Neural cell (in vitro differentiated cells): ENCODE measurements at regions not wholly inside any gene's neighbourhood (a gene's known extent, or its start where the extent isn't known, plus 50 kb on each side); places are given as distances from the start of the nearest gene placed in this dataset.

Source experiments
- H2AFZ ChIP-seq: fragments of 200-600, 300-800 bp; sonication (generic), shearing (Covaris generic); 2 replicates; pipeline ENCODE4 v1.6.0; 2014; ENCODE audit warnings: low read depth, mild to moderate bottlenecking, antibody characterized with exemption, low read length, moderate library complexity
- H3F3A ChIP-seq: fragments of 200-600 bp; shearing (Covaris generic); 2 replicates; pipeline ENCODE4 v1.6.1; 2016; ENCODE audit warnings: mild to moderate bottlenecking, moderate library complexity, mixed read lengths, antibody characterized with exemption, low read length; ENCODE audit not compliant: insufficient read depth, poor library complexity, severe bottlenecking
- H3K27ac ChIP-seq: fragments of 200-600, 300-800 bp; sonication (generic), shearing (Covaris generic); 2 replicates; pipeline ENCODE4 v1.5.1; 2014; ENCODE audit warnings: mild to moderate bottlenecking, low read length, moderate library complexity
- H3K27me3 ChIP-seq: fragments of 300-800, 200-600 bp; sonication (generic), shearing (Covaris generic); 2 replicates; pipeline ENCODE4 v1.6.0; 2014; ENCODE audit warnings: mild to moderate bottlenecking, low read depth, low read length, moderate library complexity; ENCODE audit not compliant: insufficient read depth
- H3K36me3 ChIP-seq: fragments of 300-800, 200-600 bp; sonication (generic), shearing (Covaris generic); 2 replicates; pipeline ENCODE4 v1.5.1; 2014; ENCODE audit warnings: mild to moderate bottlenecking, antibody characterized with exemption, low read length, moderate library complexity; ENCODE audit not compliant: insufficient read depth
- H3K4me2 ChIP-seq: fragments of 300-800, 200-600 bp; sonication (generic), shearing (Covaris generic); 2 replicates; pipeline ENCODE4 v1.6.0; 2014; ENCODE audit warnings: mild to moderate bottlenecking, low read length
- H3K4me3 ChIP-seq: fragments of 300-800, 200-600 bp; sonication (generic), shearing (Covaris generic); 2 replicates; pipeline ENCODE4 v1.5.1; 2014; ENCODE audit warnings: mild to moderate bottlenecking, low read length, moderate library complexity
- H3K79me2 ChIP-seq: fragments of 200-600 bp; shearing (Covaris generic); replicated peaks from 2 replicates; pipeline ENCODE4 v1.6.0; 2014; ENCODE audit warnings: mild to moderate bottlenecking, low read length, moderate library complexity; ENCODE audit not compliant: insufficient read depth
- H3K9ac ChIP-seq: fragments of 300-800, 200-600 bp; sonication (generic), shearing (Covaris generic); 2 replicates; pipeline ENCODE4 v1.6.1; 2016; ENCODE audit warnings: mild to moderate bottlenecking, low read length, mixed read lengths
- H3K9me2 ChIP-seq: fragments of 200-600 bp; shearing (Covaris generic); 2 replicates; pipeline ENCODE4 v1.6.1; 2016; ENCODE audit warnings: mild to moderate bottlenecking, low read length, mixed read lengths; ENCODE audit not compliant: insufficient read depth
- H3K9me3 ChIP-seq: fragments of 200-600, 300-800 bp; sonication (generic), shearing (Covaris generic); 2 replicates; pipeline ENCODE4 v1.6.1; 2016; ENCODE audit warnings: mild to moderate bottlenecking, mixed run types, low read length, moderate library complexity, mixed read lengths
- H4K20me1 ChIP-seq: fragments of 200-600 bp; shearing (Covaris generic); 2 replicates; pipeline ENCODE4 v1.6.1; 2016; ENCODE audit warnings: mild to moderate bottlenecking, mixed run types; ENCODE audit not compliant: insufficient read depth
- CTCF ChIP-seq: fragments of 450-650 bp; IDR thresholded peaks from 2 replicates; pipeline ENCODE4 v1.5.1; 2014; ENCODE audit warnings: antibody characterized with exemption, mild to moderate bottlenecking, moderate library complexity; ENCODE audit not compliant: poor library complexity, severe bottlenecking
- EP300 ChIP-seq: fragments of 450-650 bp; conservative IDR thresholded peaks from 2 replicates; pipeline ENCODE4 v1.6.1; 2014; ENCODE audit warnings: antibody characterized with exemption, mild to moderate bottlenecking, moderate library complexity; ENCODE audit not compliant: poor library complexity, severe bottlenecking
- EZH2 ChIP-seq: fragments of 200-600, 300-800 bp; shearing (Covaris generic), sonication (generic); IDR thresholded peaks from 2 replicates; pipeline ENCODE4 v1.6.1; 2014; ENCODE audit warnings: antibody characterized with exemption, low read length, borderline replicate concordance, mild to moderate bottlenecking; ENCODE audit not compliant: insufficient read depth, poor library complexity, severe bottlenecking
- MXI1 ChIP-seq: fragments of 450-650 bp; conservative IDR thresholded peaks from 2 replicates; pipeline ENCODE4 v1.6.1; 2014; ENCODE audit warnings: antibody characterized with exemption, mild to moderate bottlenecking; ENCODE audit not compliant: poor library complexity, severe bottlenecking
- POLR2AphosphoS5 ChIP-seq: IDR thresholded peaks from 2 replicates; pipeline ENCODE4 v1.6.1; 2012
- RAD21 ChIP-seq: fragments of 450-650 bp; conservative IDR thresholded peaks from 2 replicates; pipeline ENCODE4 v1.6.1; 2014; ENCODE audit warnings: antibody characterized with exemption, mild to moderate bottlenecking, moderate library complexity
- REST ChIP-seq: IDR thresholded peaks from 2 replicates; pipeline ENCODE4 v1.6.1; 2012; ENCODE audit warnings: borderline replicate concordance
- SMC3 ChIP-seq: fragments of 450-650 bp; conservative IDR thresholded peaks from 2 replicates; pipeline ENCODE4 v1.6.1; 2014; ENCODE audit warnings: antibody characterized with exemption, mild to moderate bottlenecking, moderate library complexity; ENCODE audit not compliant: poor library complexity
- TAF1 ChIP-seq: IDR thresholded peaks from 2 replicates; pipeline ENCODE4 v1.6.1; 2012; ENCODE audit warnings: low read depth

DNA sequence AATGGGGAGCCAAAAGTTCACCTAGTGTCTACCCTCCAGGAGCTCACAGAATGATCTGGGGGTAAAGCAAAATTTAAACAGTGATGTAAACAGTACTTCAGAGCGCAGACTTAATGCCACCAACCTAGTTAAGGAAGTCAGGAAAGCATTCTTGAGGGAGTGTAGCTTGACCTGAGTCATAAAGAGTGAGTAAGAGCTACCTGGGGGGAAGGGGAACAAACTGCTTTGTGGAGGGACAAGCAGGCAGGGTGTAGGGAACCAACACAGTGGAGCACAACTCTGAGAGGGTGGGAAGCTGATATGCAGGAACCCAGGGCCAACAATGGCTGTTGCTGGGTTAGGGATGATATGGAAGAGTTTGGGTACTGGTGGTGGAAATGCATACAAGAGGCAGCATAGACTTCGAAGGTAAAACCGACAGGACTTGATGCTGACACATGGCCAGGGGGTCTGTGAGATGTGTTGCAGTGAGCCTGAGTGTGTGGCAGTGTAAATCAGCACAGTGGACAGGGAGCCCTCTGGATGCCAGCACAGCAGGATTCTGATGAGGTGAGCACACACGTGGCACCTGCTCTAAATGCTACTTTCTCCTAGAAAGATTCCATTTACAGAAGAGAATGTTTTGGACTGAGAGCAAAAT lies 58.3 kb upstream of the CYP2D6 start:
- Histone ChIP-seq H3K36me3 (no peaks in the 10 kb centered on the region), H3F3A (no peaks in the 10 kb centered on the region), H3K79me2 (peaks cover 53% of the 10 kb centered on the region), H3K27me3 (no peaks in the 10 kb centered on the region), H3K4me3 (no peak overlapping the region), H2AFZ (no peak overlapping the region), H3K9me2 (no peaks in the 10 kb centered on the region), H3K9me3 (no peaks in the 10 kb centered on the region), H4K20me1 (peaks cover 40% of the 10 kb centered on the region), H3K27ac (no peak overlapping the region), H3K4me2 (no peak overlapping the region), H3K9ac (no peak overlapping the region)
- no peak for TF ChIP-seq EZH2
- peak; percentile 24 for TF ChIP-seq MXI1

DNA sequence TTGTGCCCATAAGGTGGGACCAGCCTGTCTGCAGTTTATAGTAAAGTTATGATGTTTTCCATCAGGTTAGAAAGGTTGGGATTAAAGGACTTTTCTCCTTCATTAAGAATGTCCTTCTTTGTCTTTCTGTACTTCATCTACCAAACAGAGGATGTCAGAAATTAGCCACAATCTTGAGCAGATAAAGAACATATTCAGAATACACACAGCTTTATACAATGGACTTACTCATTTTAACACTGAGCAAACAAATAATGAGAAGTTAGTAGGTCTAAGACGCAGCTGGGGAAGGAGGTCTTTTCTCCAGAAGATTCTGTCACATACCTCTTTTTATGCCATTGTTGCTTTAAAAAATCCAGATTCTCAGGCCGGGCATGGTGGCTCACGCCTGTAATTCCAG lies 57.0 kb upstream of the CYP2D6 start:
- Histone ChIP-seq H3F3A (no peaks in the 10 kb centered on the region), H3K9me3 (no peaks in the 10 kb centered on the region), H3K36me3 (no peaks in the 10 kb centered on the region), H4K20me1 (peaks cover 38% of the 10 kb centered on the region), H3K27ac (no peak overlapping the region), H3K9me2 (no peaks in the 10 kb centered on the region), H3K4me2 (no peak overlapping the region), H3K27me3 (no peaks in the 10 kb centered on the region), H3K4me3 (no peak overlapping the region), H3K79me2 (peaks cover 47% of the 10 kb centered on the region), H3K9ac (no peak overlapping the region), H2AFZ (no peak overlapping the region)
- TF ChIP-seq EP300 (no peak), MXI1 (no peak), EZH2 (no peak), SMC3 (no peak), CTCF (no peak), RAD21 (no peak), TAF1 (no peak), POLR2AphosphoS5 (no peak), REST (no peak)
